Mesendoderm (in vitro differentiated cells): ENCODE measurements at regions not wholly inside any gene's neighbourhood (a gene's known extent, or its start where the extent isn't known, plus 50 kb on each side); places are given as distances from the start of the nearest gene placed in this dataset.

Experiments
- DNase-seq: peaks from one replicate; pipeline ENCODE4 v3.0.0; 2013
- H2AK5ac ChIP-seq: 2 replicates; pipeline ENCODE4 v1.6.1; 2013; ENCODE audit warnings: low read length, inconsistent platforms
- H2BK120ac ChIP-seq: 2 replicates; pipeline ENCODE4 v1.6.1; 2013; ENCODE audit warnings: low read depth, mild to moderate bottlenecking, low read length, moderate library complexity, mixed read lengths
- H2BK15ac ChIP-seq: replicated peaks from 2 replicates; pipeline ENCODE4 v1.6.1; 2013; ENCODE audit warnings: low read depth, mild to moderate bottlenecking, moderate library complexity
- H2BK5ac ChIP-seq: 2 replicates; pipeline ENCODE4 v1.6.1; 2013; ENCODE audit warnings: low read length, inconsistent platforms
- H3K18ac ChIP-seq: 2 replicates; pipeline ENCODE4 v1.6.1; 2013; ENCODE audit warnings: mild to moderate bottlenecking, low read length, mixed read lengths
- H3K23ac ChIP-seq: one replicate; pipeline ENCODE4 v1.6.1; 2013; ENCODE audit warnings: low read length
- H3K27ac ChIP-seq: 2 replicates; pipeline ENCODE4 v1.5.1; 2013; ENCODE audit warnings: low read depth, mild to moderate bottlenecking, inconsistent platforms, low read length, moderate library complexity
- H3K27me3 ChIP-seq: 2 replicates; pipeline ENCODE4 v1.6.1; 2013; ENCODE audit warnings: low read length, control low read depth, mild to moderate bottlenecking, inconsistent platforms; ENCODE audit not compliant: insufficient read depth, poor library complexity
- H3K36me3 ChIP-seq: 2 replicates; pipeline ENCODE4 v1.6.1; 2013; ENCODE audit warnings: low read length, inconsistent platforms; ENCODE audit not compliant: control insufficient read depth, insufficient read depth
- H3K4ac ChIP-seq: one replicate; pipeline ENCODE4 v1.6.1; 2013; ENCODE audit warnings: low read depth, mild to moderate bottlenecking, low read length, moderate library complexity
- H3K4me1 ChIP-seq: 2 replicates; pipeline ENCODE4 v1.6.1; 2013; ENCODE audit warnings: low read depth, low read length, inconsistent platforms; ENCODE audit not compliant: control insufficient read depth
- H3K4me2 ChIP-seq: 2 replicates; pipeline ENCODE4 v1.6.1; 2013; ENCODE audit warnings: low read length
- H3K4me3 ChIP-seq: 2 replicates; pipeline ENCODE4 v1.5.1; 2013; ENCODE audit warnings: mild to moderate bottlenecking, low read length
- H3K56ac ChIP-seq: one replicate; pipeline ENCODE4 v1.6.1; 2013; ENCODE audit warnings: low read length
- H3K79me1 ChIP-seq: 2 replicates; pipeline ENCODE4 v1.6.1; 2013; ENCODE audit warnings: low read length, inconsistent platforms
- H3K79me2 ChIP-seq: 2 replicates; pipeline ENCODE4 v1.6.1; 2013; ENCODE audit warnings: mild to moderate bottlenecking, low read length; ENCODE audit not compliant: control insufficient read depth, insufficient read depth
- H3K9ac ChIP-seq: 2 replicates; pipeline ENCODE4 v1.6.1; 2013; ENCODE audit warnings: low read length, inconsistent platforms
- H4K5ac ChIP-seq: one replicate; pipeline ENCODE4 v1.6.1; 2013; ENCODE audit warnings: low read length
- H4K8ac ChIP-seq: one replicate; pipeline ENCODE4 v1.6.1; 2013; ENCODE audit warnings: low read depth, mild to moderate bottlenecking, control low read depth, low read length, moderate library complexity
- whole genome bisulfite sequencing: extraction: QIAGEN DNeasy Blood & Tissue Kit; methylation state at CpG from one replicate; pipeline ENCODE4 v1.1.7; 2013; ENCODE audit warnings: low lambda C conversion rate, missing lambda C conversion rate; ENCODE audit not compliant: insufficient coverage; ENCODE audit errors: extremely low coverage; 5-methylcytosine and 5-hydroxymethylcytosine counted together

- Histone ChIP-seq H4K8ac (no peak overlapping the region), H3K36me3 (no peaks in the 10 kb centered on the region), H3K4me2 (no peak overlapping the region), H2BK15ac (no peak overlapping the region), H3K9ac (no peak overlapping the region), H2BK5ac (no peak overlapping the region), H3K79me2 (no peaks in the 10 kb centered on the region), H3K4me3 (no peak overlapping the region), H3K56ac (no peak overlapping the region), H3K23ac (no peak overlapping the region), H3K4me1 (no peaks in the 10 kb centered on the region), H2BK120ac (no peak overlapping the region), H2AK5ac (no peak overlapping the region), H4K5ac (no peak overlapping the region), H3K79me1 (no peaks in the 10 kb centered on the region), H3K4ac (no peak overlapping the region), H3K27me3 (no peaks in the 10 kb centered on the region), H3K18ac (no peak overlapping the region), H3K27ac (no peak overlapping the region)
- no CpG with 5 or more reads among the region's 1 CpG for WGBS
- DNase-seq: no peak
Measured at GRCh38 chr13:89486709-89487108, 1815.5 kb downstream of the SLITRK5 start.

DNA sequence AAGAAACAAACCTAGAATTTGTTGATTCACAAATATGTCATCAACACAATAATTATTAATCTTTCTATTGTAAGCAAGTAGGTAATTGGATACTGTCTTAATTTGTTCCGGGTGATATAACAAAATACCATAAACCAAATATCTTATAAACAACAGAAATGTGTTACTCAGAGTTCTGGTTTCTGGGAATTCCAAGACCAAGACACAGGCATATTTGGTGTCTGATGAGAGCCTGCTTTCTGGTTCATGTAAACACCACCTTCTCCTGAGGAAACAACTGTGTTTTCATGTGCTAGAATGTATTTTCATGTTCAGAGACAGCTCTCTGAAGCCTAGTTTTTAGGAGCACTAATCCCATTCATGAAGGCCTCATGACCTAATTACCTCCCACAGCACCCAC, 1819.5 kb downstream of the SLITRK5 start:
- Histone ChIP-seq H3K79me1 (no peaks in the 10 kb centered on the region), H3K18ac (no peak overlapping the region), H3K79me2 (no peaks in the 10 kb centered on the region), H3K4me1 (no peaks in the 10 kb centered on the region), H3K9ac (no peak overlapping the region), H4K5ac (no peak overlapping the region), H3K27ac (no peak overlapping the region), H3K4ac (no peak overlapping the region), H3K36me3 (no peaks in the 10 kb centered on the region), H3K23ac (no peak overlapping the region), H2BK5ac (no peak overlapping the region), H2AK5ac (no peak overlapping the region), H3K4me3 (no peak overlapping the region), H3K27me3 (no peaks in the 10 kb centered on the region), H2BK120ac (no peak overlapping the region), H2BK15ac (no peak overlapping the region), H3K56ac (no peak overlapping the region), H3K4me2 (no peak overlapping the region), H4K8ac (no peak overlapping the region)
- no peak for DNase-seq
- no CpG with 5 or more reads among the region's 1 CpG for WGBS

DNA sequence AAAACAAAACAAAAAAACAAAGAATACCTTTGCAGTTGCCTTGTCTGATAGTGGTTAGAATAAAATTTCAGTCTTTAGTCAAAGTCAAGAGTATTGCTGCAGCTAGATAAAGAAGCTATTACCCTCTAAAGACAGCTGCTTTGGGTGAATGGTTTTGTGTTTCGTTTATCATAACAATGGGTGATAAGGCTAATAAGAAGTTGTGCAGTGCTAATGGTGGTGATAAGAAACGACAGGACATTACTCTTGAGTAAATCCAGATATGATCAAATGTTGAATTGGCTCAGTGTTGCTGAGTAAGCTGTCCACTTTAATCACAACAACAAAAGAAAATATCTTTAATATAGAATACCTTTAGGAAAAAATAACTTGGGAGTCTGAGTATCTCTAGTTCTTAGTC, 1825.3 kb downstream of the SLITRK5 start:
- Histone ChIP-seq H4K5ac (no peak overlapping the region), H2BK5ac (no peak overlapping the region), H3K18ac (no peak overlapping the region), H3K79me2 (no peaks in the 10 kb centered on the region), H3K4me3 (no peak overlapping the region), H4K8ac (no peak overlapping the region), H2BK15ac (no peak overlapping the region), H3K4me1 (no peaks in the 10 kb centered on the region), H3K27me3 (no peaks in the 10 kb centered on the region), H3K79me1 (no peaks in the 10 kb centered on the region), H3K27ac (no peak overlapping the region), H3K9ac (no peak overlapping the region), H2BK120ac (no peak overlapping the region), H2AK5ac (no peak overlapping the region), H3K4ac (no peak overlapping the region), H3K4me2 (no peak overlapping the region), H3K23ac (no peak overlapping the region), H3K56ac (no peak overlapping the region), H3K36me3 (no peaks in the 10 kb centered on the region)
- DNase-seq: peak; percentile 53
- WGBS: no CpG with 5 or more reads among the region's 2 CpGs

GRCh38 chr13:89497658-89498057, 1826.5 kb downstream of the SLITRK5 start:
- H3K79me1 ChIP-seq: no peaks in the 10 kb centered on the region
- H3K27me3 ChIP-seq: no peaks in the 10 kb centered on the region
- no peaks in the 10 kb centered on the region for H3K4me1 ChIP-seq
- peak; percentile 21 for DNase-seq
- no peaks in the 10 kb centered on the region for H3K79me2 ChIP-seq
- H2BK15ac ChIP-seq: no peak overlapping the region
- H4K8ac ChIP-seq: no peak overlapping the region
- H2BK120ac ChIP-seq: no peak overlapping the region
- no CpG with 5 or more reads among the region's 4 CpGs for WGBS
- no peak overlapping the region for H3K23ac ChIP-seq
- no peak overlapping the region for H3K4me2 ChIP-seq
- no peak overlapping the region for H3K56ac ChIP-seq
- H2AK5ac ChIP-seq: no peak overlapping the region
- no peaks in the 10 kb centered on the region for H3K36me3 ChIP-seq
- H3K4ac ChIP-seq: no peak overlapping the region
- H3K9ac ChIP-seq: no peak overlapping the region
- no peak overlapping the region for H4K5ac ChIP-seq
- no peak overlapping the region for H3K4me3 ChIP-seq
- no peak overlapping the region for H2BK5ac ChIP-seq
- H3K18ac ChIP-seq: no peak overlapping the region
- H3K27ac ChIP-seq: no peak overlapping the region

DNA sequence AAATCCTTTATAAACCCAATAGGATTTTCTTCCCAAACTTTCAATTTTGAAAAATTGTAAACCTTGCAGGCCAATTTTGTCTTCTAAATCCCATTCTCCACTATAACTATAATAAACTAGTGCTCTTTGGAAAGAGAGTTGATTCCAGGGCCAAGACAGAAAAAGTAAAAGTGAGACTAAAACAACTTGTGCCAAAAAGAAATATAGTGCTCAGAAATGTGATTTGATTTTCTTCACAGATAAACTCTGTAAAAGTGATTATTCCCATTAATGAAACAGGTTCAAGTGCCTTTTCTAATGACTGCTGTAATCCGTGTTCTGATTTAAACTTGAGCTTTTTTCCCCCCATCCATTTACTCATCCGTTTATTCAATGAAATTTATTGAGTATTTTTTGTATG, 1831.1 kb downstream of the SLITRK5 start:
- Histone ChIP-seq H3K23ac (no peak overlapping the region), H2AK5ac (no peak overlapping the region), H3K36me3 (no peaks in the 10 kb centered on the region), H3K4me2 (no peak overlapping the region), H2BK15ac (no peak overlapping the region), H3K56ac (no peak overlapping the region), H4K8ac (no peak overlapping the region), H3K27ac (no peak overlapping the region), H2BK5ac (no peak overlapping the region), H2BK120ac (no peak overlapping the region), H4K5ac (no peak overlapping the region), H3K4me1 (no peaks in the 10 kb centered on the region), H3K18ac (no peak overlapping the region), H3K27me3 (no peaks in the 10 kb centered on the region), H3K4me3 (no peak overlapping the region), H3K79me1 (no peaks in the 10 kb centered on the region), H3K79me2 (no peaks in the 10 kb centered on the region), H3K4ac (no peak overlapping the region), H3K9ac (no peak overlapping the region)
- WGBS: no CpG with 5 or more reads among the region's 2 CpGs
- no peak for DNase-seq

DNA sequence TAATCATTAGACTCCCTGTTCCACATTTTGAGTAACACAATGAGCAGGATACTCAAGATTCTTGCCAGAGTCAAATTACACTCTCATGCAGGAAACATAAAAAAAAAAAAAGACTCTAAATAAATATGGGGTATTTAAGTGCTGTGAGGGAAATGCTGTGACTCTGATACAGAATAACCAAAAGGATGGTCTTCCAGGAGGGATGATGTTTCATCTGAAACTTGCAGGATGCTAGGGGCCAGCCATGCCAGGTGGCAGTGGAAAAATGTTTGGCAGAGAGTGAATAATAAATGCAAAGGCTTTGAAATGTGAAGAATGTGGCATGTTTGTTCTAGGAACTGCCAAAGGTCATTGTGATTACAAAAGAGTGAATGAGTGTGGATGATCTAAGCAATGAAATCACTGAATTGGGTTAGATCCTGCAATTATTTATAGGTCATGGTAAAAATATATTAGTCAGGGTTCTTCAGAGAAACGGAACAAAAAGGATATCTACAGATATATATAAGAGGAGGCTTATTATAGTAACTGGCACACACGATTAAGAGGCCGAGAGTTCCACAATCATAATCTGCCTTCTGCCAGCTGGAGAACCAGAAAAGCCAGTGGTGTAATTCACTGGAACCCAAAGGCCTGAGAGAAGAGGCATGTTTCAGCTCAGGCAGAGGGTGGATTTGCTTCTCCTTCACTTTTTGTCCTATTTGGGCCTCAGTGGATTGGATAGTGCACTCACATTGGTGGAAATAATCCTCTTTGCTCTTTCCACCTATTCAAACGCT, 1832.8 kb upstream of the MIR17HG start:
- Histone ChIP-seq H3K18ac (no peak overlapping the region), H3K23ac (no peak overlapping the region), H3K4me3 (no peak overlapping the region), H2BK5ac (no peak overlapping the region), H3K79me2 (no peaks in the 10 kb centered on the region), H2BK15ac (no peak overlapping the region), H3K9ac (no peak overlapping the region), H3K4me1 (no peaks in the 10 kb centered on the region), H3K79me1 (no peaks in the 10 kb centered on the region), H4K8ac (no peak overlapping the region), H3K27me3 (no peaks in the 10 kb centered on the region), H2AK5ac (no peak overlapping the region), H2BK120ac (no peak overlapping the region), H3K27ac (peak overlapping the region; percentile 29), H3K4me2 (no peak overlapping the region), H3K36me3 (no peaks in the 10 kb centered on the region), H3K56ac (no peak overlapping the region), H4K5ac (no peak overlapping the region), H3K4ac (no peak overlapping the region)
- no CpG with 5 or more reads among the region's 4 CpGs for WGBS
- peak; percentile 71 for DNase-seq
